ENCODE measurements at regions not wholly inside any gene's neighbourhood (a gene's known extent, or its start where the extent isn't known, plus 50 kb on each side); places are given as distances from the start of the nearest gene placed in this dataset.

GRCh38 chr3:150165396-150166094 lies 194.8 kb upstream of the PFN2 start:
- H3K27me3 ChIP-seq (replicated peaks in 1 of 2; ENCODE audit: control insufficient read depth in 2 of 2, insufficient read depth in 2 of 2, low read length in 1 of 2): no peaks in the 10 kb centered on the region
- H2AFZ ChIP-seq (ENCODE audit: control insufficient read depth, low read depth, low read length): no peak overlapping the region
- POLR2A ChIA-PET: no interaction called here
- CTCF ChIA-PET: no interaction called here
- no peak for DNase-seq (ENCODE audit: low read depth, low spot score)
- no peak overlapping the region for H3K27ac ChIP-seq (ENCODE audit: control insufficient read depth, insufficient read depth)
- SMC1A ChIA-PET (ENCODE audit: uncharacterized antibody, unreplicated experiment): interaction anchor here (0.7 to 1.1 kb wide), 3 partner anchors 16 to 36 kb away, joined by 3 to 5 read pairs (median 3); no protein-coding TSS in a partner anchor
- no peak overlapping the region for H3K4me2 ChIP-seq (ENCODE audit: control insufficient read depth, insufficient read depth)
- H3K9ac ChIP-seq (ENCODE audit: control insufficient read depth, insufficient read depth, low read length): no peak overlapping the region
- H3K4me3 ChIP-seq: no peak overlapping the region
- in situ Hi-C loops (cut with MboI): no loop called here
- no TSS peak for BruUV-seq (replicated peaks)
- FAIRE-seq: no peak
- H3K4me1 ChIP-seq (ENCODE audit: control insufficient read depth, insufficient read depth, low read length): no peaks in the 10 kb centered on the region
- TF ChIP-seq PKNOX1 (IDR thresholded peaks at IDR 0.05) (no peak), HSF1 (IDR thresholded peaks at IDR 0.05; ENCODE audit: low read depth, low read length) (no peak), NR2C2 (IDR thresholded peaks at IDR 0.05; ENCODE audit: borderline replicate concordance, control insufficient read depth, insufficient read length, low read depth) (no peak), CHD2 (IDR thresholded peaks at IDR 0.05; ENCODE audit: borderline replicate concordance, low read depth, low read length) (no peak), ZBTB11 (CRISPR knock-in tag; IDR thresholded peaks at IDR 0.05) (no peak), FOXM1 (IDR thresholded peaks at IDR 0.05; ENCODE audit: low read depth, low read length) (no peak), SUPT20H (IDR thresholded peaks at IDR 0.05; ENCODE audit: borderline replicate concordance, control insufficient read depth, low read depth, low read length) (no peak), POLR2A (IDR thresholded peaks at IDR 0.05; ENCODE audit: low read depth, low read length) (no peak), BCL3 (IDR thresholded peaks at IDR 0.05; ENCODE audit: borderline replicate concordance, insufficient read depth, low read depth, low read length, poor library complexity, severe bottlenecking) (no peak)
- RAD21 ChIA-PET (ENCODE audit: unreplicated experiment): no interaction called here
- no peaks in the 10 kb centered on the region for H3K79me2 ChIP-seq (ENCODE audit: control insufficient read depth, insufficient read depth, low read length)
- intact Hi-C loops (cut with micrococcal nuclease; ENCODE audit: unreplicated experiment): no loop called here
- no peaks in the 10 kb centered on the region for H3K36me3 ChIP-seq (ENCODE audit: control insufficient read depth in 2 of 2, insufficient read depth in 2 of 2, low read length in 1 of 2)
- no peak for ATAC-seq
- no peaks in the 10 kb centered on the region for H4K20me1 ChIP-seq (ENCODE audit: control insufficient read depth, insufficient read depth)
- no peaks in the 10 kb centered on the region for H3K9me3 ChIP-seq (replicated peaks; ENCODE audit: control insufficient read depth, insufficient read depth, low read length)
